HG02798 (cell line): ENCODE measurements at regions not wholly inside any gene's neighbourhood (a gene's known extent, or its start where the extent isn't known, plus 50 kb on each side); places are given as distances from the start of the nearest gene placed in this dataset.

ENCODE experiments used
- ATAC-seq: cut with Tn5 transposase; IDR thresholded peaks from one replicate; pipeline ENCODE4 v1.9.1; 2021; ENCODE audit warnings: mild to moderate bottlenecking; ENCODE audit not compliant: unreplicated experiment, poor library complexity

GRCh38 chr17:73997059-73997458, 206.4 kb upstream of the RPL38 start:
- ATAC-seq = no peak

DNA sequence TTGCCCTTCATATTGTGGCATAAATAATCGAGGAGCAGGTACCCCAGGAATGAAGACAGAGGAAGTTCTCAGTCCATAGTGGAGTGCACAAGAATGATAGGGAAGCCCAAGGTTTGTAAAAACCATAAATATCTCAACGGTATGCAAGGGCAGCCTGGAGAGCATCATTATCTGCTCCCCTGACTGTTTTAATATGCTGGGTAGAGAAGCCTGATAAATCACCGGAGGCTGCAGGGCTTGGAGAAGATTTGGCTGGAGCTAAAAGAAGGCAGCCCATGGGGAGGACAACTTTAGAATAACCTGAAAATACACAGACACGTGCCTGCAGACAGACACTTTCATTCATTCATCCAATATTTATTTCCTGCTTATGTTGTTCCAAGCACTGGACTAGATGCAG, 205.2 kb upstream of the RPL38 start:
- no peak for ATAC-seq

- ATAC-seq = no peak
Observed at GRCh38 chr17:73998653-73999645, 204.5 kb upstream of the RPL38 start.

- no peak for ATAC-seq
Observed at GRCh38 chr17:74001145-74001544, 202.3 kb upstream of the RPL38 start.

GRCh38 chr17:74002241-74002640, 201.2 kb upstream of the RPL38 start:
- no peak for ATAC-seq

GRCh38 chr17:74004056-74004455, 199.4 kb upstream of the RPL38 start:
- ATAC-seq = no peak

- no peak for ATAC-seq
Observed at GRCh38 chr17:74005790-74006189, 197.7 kb upstream of the RPL38 start.

DNA sequence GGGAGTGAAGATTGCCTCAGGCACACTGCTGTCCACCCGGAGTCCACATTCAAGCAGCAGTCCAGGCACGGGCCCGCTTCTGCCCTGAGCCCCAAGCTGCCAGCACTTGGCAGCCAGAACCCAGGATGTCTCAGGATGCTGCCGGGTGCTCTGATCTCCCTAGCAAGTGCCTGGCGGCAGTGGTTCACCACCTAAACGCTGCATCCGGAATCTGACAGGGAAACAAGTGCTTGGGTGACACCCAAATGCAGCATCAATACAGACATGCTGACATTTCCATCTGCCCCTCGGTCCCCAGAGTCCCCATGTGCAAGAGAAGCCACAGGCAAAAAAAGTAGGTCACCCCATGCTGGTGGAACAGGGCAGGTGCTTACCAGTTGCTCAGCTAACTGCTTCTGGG, 197.1 kb upstream of the RPL38 start:
- no peak for ATAC-seq

DNA sequence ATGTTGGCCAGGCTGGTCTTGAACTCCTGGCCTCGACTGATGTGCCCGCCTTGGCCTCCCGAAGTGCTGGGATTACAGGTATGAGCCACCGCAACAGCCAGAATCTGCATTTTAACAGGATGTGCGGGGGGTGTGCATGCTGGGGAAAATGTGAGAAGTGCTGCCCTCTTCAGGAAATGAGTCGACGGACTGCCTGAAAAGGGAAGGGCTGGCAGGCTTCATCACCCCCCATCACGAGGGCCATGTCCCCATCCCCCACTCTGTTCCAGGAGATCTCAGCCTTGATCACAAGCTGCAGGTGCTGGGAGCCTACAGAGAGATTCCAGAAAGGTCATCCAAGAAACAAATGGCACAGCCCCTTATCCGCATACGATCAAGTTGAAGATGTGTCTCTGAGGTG, 195.3 kb upstream of the RPL38 start:
- ATAC-seq = no peak

- ATAC-seq = no peak
Observed at GRCh38 chr17:74009056-74009625, 194.3 kb upstream of the RPL38 start.

DNA sequence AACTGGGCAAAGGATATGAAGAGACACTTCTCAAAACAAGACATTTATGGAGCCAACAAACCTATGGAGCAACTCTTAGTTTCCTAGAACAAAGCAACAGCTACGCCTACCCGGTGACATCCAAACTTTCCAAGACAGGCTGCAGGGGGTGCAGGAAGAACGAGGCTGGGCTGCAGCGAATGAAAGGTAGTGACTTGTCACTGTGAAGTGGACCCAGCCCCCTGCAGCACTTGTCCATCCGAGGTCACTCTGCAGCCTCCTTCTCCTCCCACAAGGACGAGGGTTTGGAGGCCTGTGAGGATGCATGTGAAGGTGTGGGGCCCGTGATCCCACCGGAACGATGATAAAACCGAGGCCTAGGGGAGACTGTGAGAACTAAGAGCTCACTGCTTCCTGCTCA, 192.6 kb upstream of the RPL38 start:
- no peak for ATAC-seq

DNA sequence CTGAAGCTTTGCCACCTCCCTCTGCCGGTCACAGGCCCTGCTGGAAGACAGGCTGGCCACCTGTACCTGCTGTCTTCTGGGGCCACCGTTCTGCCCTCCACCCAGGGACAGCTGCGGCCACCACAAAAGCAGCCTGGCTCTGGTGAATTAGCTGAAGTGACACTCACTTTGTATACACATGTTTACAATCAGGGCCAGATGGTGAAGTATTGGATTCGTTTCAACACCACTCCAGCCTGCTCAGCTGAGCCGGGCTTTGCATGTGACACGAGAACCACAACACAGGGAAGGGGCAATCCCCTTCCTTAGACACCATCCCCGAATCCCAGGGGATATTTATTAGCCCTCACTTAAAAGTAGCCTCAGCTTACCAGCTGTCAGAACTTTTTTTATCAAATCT, 191.5 kb upstream of the RPL38 start:
- no peak for ATAC-seq

GRCh38 chr17:74012465-74012864, 191.0 kb upstream of the RPL38 start:
- ATAC-seq = no peak

DNA sequence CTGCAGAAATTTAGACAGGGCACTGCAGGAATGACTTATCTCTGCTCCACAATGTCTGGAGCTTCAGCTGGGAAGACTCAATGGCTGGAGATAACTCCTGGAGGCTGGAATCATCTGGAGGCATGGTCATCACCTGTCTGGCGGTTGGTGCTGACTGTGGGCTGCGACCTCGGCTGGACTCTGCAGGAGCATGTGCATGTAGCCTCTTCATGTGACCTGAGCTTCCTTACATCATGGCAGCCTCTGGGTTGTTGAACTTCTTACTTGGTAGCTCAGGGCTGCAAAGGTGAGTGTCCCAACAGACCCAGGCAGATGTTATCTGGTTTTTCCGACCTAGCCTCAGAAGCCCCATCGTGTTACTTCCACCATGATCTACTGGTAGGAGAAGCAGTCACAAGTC, 188.2 kb upstream of the RPL38 start:
- no peak for ATAC-seq

- ATAC-seq = no peak
Observed at GRCh38 chr17:74015990-74016389, 187.5 kb upstream of the RPL38 start.

DNA sequence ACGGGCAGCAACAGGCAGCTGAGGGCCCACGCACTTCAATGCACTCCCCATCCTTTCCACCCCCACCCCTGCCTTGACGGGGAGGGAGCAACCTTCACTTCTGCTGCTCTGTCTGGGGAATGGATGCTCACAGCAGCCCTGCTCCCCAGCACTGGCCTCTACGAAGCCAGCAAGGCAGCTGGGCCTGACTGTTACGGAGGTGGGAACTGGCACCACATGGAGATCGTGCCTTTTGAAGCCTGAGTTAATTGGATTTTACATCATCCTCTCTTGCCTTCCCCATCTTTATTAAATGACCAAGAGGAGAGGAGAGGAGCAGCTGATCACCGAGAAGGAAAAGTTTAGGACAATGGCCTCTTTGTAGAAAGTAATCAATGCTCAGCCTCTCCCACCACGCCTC, 187.0 kb upstream of the RPL38 start:
- no peak for ATAC-seq

- no peak for ATAC-seq
Observed at GRCh38 chr17:74017466-74017865, 186.0 kb upstream of the RPL38 start.

GRCh38 chr17:74018115-74018514, 185.4 kb upstream of the RPL38 start:
- no peak for ATAC-seq

- no peak for ATAC-seq
Observed at GRCh38 chr17:74019271-74019670, 184.2 kb upstream of the RPL38 start.

- no peak for ATAC-seq
Observed at GRCh38 chr17:74019860-74020259, 183.6 kb upstream of the RPL38 start.

DNA sequence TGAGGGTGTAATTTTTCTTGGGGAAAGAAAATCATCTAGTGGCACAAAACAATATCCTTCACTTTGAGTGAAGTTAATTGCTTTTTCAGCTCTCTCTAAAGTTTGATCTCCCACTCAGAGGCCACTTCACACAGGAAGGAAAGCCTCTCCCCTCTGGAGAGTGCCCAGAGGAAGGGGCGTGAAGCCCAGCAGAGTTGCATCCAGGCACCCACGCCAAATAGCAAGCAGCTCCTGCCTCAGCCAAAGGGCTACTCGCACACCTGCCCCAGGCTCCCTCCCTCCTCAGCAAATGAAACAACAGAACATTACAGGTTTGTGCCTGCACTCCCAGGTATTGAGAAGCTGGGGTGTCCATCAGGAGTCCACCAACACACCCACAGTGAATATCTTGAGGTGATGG, 183.0 kb upstream of the RPL38 start:
- no peak for ATAC-seq
